HK-2 (cell line): ENCODE measurements at regions not wholly inside any gene's neighbourhood (a gene's known extent, or its start where the extent isn't known, plus 50 kb on each side); places are given as distances from the start of the nearest gene placed in this dataset.
"Not testable (repeated sequence)": the region's sequence is repeated elsewhere in the genome, so short reads cannot be mapped to it uniquely, and the experiment has no call there.

Source experiments
- DNase-seq: peaks from one replicate; pipeline ENCODE4 v3.0.0-alpha.2; 2018; ENCODE audit not compliant: unreplicated experiment

GRCh38 chr3:26273196-26273595, 349.4 kb upstream of the LRRC3B start:
- DNase-seq = no peak

- no peak for DNase-seq
Measured at GRCh38 chr3:26279091-26279490, 343.5 kb upstream of the LRRC3B start.

GRCh38 chr3:26280517-26280916, 342.1 kb upstream of the LRRC3B start:
- no peak for DNase-seq

- no peak for DNase-seq
Measured at GRCh38 chr3:26281284-26281985, 341.1 kb upstream of the LRRC3B start.

- DNase-seq = not testable (repeated sequence)
Measured at GRCh38 chr3:26284503-26284902, 338.1 kb upstream of the LRRC3B start.

- DNase-seq = no peak
Measured at GRCh38 chr3:26291840-26292239, 330.7 kb upstream of the LRRC3B start.

- no peak for DNase-seq
Measured at GRCh38 chr3:26292780-26293179, 329.8 kb upstream of the LRRC3B start.

GRCh38 chr3:26293329-26293844, 329.2 kb upstream of the LRRC3B start:
- no peak for DNase-seq

GRCh38 chr3:26307192-26307591, 315.4 kb upstream of the LRRC3B start:
- DNase-seq = no peak

- DNase-seq = no peak
Measured at GRCh38 chr3:26307787-26308186, 314.8 kb upstream of the LRRC3B start.

GRCh38 chr3:26308454-26308853, 314.1 kb upstream of the LRRC3B start:
- no peak for DNase-seq

- DNase-seq = not testable (repeated sequence)
Measured at GRCh38 chr3:26309536-26309935, 313.0 kb upstream of the LRRC3B start.

- DNase-seq = no peak
Measured at GRCh38 chr3:26312816-26313215, 309.8 kb upstream of the LRRC3B start.

GRCh38 chr3:26316472-26316871, 306.1 kb upstream of the LRRC3B start:
- no peak for DNase-seq

GRCh38 chr3:26323741-26324140, 298.8 kb upstream of the LRRC3B start:
- DNase-seq = not testable (repeated sequence)

GRCh38 chr3:26340001-26340400, 282.6 kb upstream of the LRRC3B start:
- no peak for DNase-seq

GRCh38 chr3:26343647-26344046, 278.9 kb upstream of the LRRC3B start:
- no peak for DNase-seq

GRCh38 chr3:26345613-26346012, 277.0 kb upstream of the LRRC3B start:
- DNase-seq = no peak

- DNase-seq = no peak
Measured at GRCh38 chr3:26346497-26346896, 276.1 kb upstream of the LRRC3B start.

GRCh38 chr3:26347150-26347549, 275.4 kb upstream of the LRRC3B start:
- DNase-seq = no peak

- no peak for DNase-seq
Measured at GRCh38 chr3:26350853-26351252, 271.7 kb upstream of the LRRC3B start.

GRCh38 chr3:26353097-26353496, 269.5 kb upstream of the LRRC3B start:
- no peak for DNase-seq

- DNase-seq = no peak
Measured at GRCh38 chr3:26358405-26358804, 264.2 kb upstream of the LRRC3B start.

- no peak for DNase-seq
Measured at GRCh38 chr3:26365706-26366105, 256.9 kb upstream of the LRRC3B start.
